A673 (cell line): ENCODE measurements at regions not wholly inside any gene's neighbourhood (a gene's known extent, or its start where the extent isn't known, plus 50 kb on each side); places are given as distances from the start of the nearest gene placed in this dataset.

Experiments
- BruUV-seq: library from RNA; stranded (reverse); fragments of 400-500 nt; replicated peaks from 2 replicates; lab custom pipeline; 2021; lab: Mats Ljungman, UMichigan
- CTCF ChIA-PET: fragments of 300-600 bp; sonication (Branson Sonifier 250); formaldehyde crosslinking; loops from one replicate; lab custom pipeline; 2022; ENCODE audit warnings: antibody characterized with exemption; lab: Charles Lee
- POLR2A ChIA-PET: fragments of 300-600 bp; sonication (Branson Sonifier 250); formaldehyde crosslinking; loops from one replicate; lab custom pipeline; 2022; ENCODE audit warnings: antibody characterized with exemption; ENCODE audit not compliant: low non-redundant PET; lab: Charles Lee
- DNase-seq: peaks from one replicate; pipeline ENCODE4 v3.0.0-alpha.2; 2015; ENCODE audit warnings: low spot score
- H3K27ac ChIP-seq: fragments of 200-600 bp; sonication (generic); 2 replicates; pipeline ENCODE4 v1.5.1; 2016; ENCODE audit warnings: mixed run types, low read depth, mild to moderate bottlenecking, mixed read lengths, antibody characterized with exemption, low read length; ENCODE audit not compliant: poor library complexity, severe bottlenecking
- H3K27me3 ChIP-seq: fragments of 200-600 bp; sonication (generic); replicated peaks from 2 replicates; pipeline ENCODE4 v1.6.1; 2017; ENCODE audit warnings: mixed run types, low read depth, mild to moderate bottlenecking, mixed read lengths, antibody characterized with exemption, low read length; ENCODE audit not compliant: insufficient read depth, poor library complexity
- H3K36me3 ChIP-seq: fragments of 200-600 bp; sonication (generic); 2 replicates; pipeline ENCODE4 v1.6.1; 2016; ENCODE audit warnings: mixed run types, mild to moderate bottlenecking, mixed read lengths, antibody characterized with exemption, low read length; ENCODE audit not compliant: insufficient read depth, poor library complexity, severe bottlenecking
- H3K4me1 ChIP-seq: fragments of 200-600 bp; sonication (generic); 2 replicates; pipeline ENCODE4 v1.6.1; 2017; ENCODE audit warnings: mixed run types, mild to moderate bottlenecking, mixed read lengths, antibody characterized with exemption, low read length; ENCODE audit not compliant: insufficient read depth, poor library complexity, severe bottlenecking
- H3K4me3 ChIP-seq: fragments of 200-600 bp; sonication (generic); 2 replicates; pipeline ENCODE4 v1.5.1; 2016; ENCODE audit warnings: low read depth, mixed run types, mild to moderate bottlenecking, mixed read lengths, low read length; ENCODE audit not compliant: poor library complexity, severe bottlenecking
- H3K9me3 ChIP-seq: fragments of 200-600 bp; sonication (generic); 2 replicates; pipeline ENCODE4 v1.6.1; 2016; ENCODE audit warnings: mixed run types, low read depth, mild to moderate bottlenecking, mixed read lengths, antibody characterized with exemption, low read length; ENCODE audit not compliant: poor library complexity, severe bottlenecking
- EZH2 ChIP-seq: fragments of 200-600 bp; sonication (generic); IDR thresholded peaks from 2 replicates; pipeline ENCODE4 v1.6.1; 2017; ENCODE audit warnings: borderline replicate concordance, low read depth, mild to moderate bottlenecking, mixed read lengths, antibody characterized with exemption, low read length; ENCODE audit not compliant: poor library complexity, severe bottlenecking
- intact Hi-C: fragments of 100-400 bp; cut with micrococcal nuclease; formaldehyde crosslinking; loops from one replicate; pipeline ENCODE4 v1.10.0; 2022; ENCODE audit not compliant: unreplicated experiment
- TF ChIP-seq, protein P1 (sequence below): fragments of 300-800, 200-600 bp; sonication (generic); conservative IDR thresholded peaks from 2 replicates; pipeline ENCODE4 v1.5.1; 2017; ENCODE audit warnings: low read depth, mild to moderate bottlenecking, antibody characterized with exemption, low read length, moderate library complexity, mixed read lengths

DNA sequence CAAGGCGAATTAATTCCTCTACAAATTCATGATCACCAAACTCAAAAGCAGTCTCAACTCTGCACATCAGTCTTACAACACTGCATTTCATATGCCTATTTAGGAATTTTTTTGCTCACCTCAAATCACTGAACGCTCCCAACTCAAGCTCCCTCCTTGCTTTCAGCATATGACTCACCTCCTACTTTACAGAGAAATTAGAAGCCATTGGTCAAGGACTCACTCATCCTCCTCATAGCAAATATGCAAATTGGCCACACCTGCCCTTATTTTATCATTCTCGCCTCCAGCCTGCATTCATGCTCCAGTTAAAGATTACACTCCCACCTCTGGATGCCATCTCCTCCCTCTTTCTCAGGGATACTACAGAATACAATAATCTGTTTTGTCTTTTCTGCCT, 148.8 kb downstream of the MBD2 start:
- intact Hi-C loops, result no loop called here
- no peaks in the 10 kb centered on the region for H3K4me1 ChIP-seq
- no peaks in the 10 kb centered on the region for H3K9me3 ChIP-seq
- ChIA-PET POLR2A (interaction anchor here (0.6 kb wide), 1 partner anchor 10 kb away, joined by 4 read pairs; no protein-coding TSS in a partner anchor), CTCF (no interaction called here)
- no peak overlapping the region for H3K4me3 ChIP-seq
- no peak overlapping the region for H3K27ac ChIP-seq
- BruUV-seq, result no TSS peak
- H3K36me3 ChIP-seq, result no peaks in the 10 kb centered on the region
- H3K27me3 ChIP-seq, result no peaks in the 10 kb centered on the region
- DNase-seq, result no peak
- TF ChIP-seq, protein P1, sequence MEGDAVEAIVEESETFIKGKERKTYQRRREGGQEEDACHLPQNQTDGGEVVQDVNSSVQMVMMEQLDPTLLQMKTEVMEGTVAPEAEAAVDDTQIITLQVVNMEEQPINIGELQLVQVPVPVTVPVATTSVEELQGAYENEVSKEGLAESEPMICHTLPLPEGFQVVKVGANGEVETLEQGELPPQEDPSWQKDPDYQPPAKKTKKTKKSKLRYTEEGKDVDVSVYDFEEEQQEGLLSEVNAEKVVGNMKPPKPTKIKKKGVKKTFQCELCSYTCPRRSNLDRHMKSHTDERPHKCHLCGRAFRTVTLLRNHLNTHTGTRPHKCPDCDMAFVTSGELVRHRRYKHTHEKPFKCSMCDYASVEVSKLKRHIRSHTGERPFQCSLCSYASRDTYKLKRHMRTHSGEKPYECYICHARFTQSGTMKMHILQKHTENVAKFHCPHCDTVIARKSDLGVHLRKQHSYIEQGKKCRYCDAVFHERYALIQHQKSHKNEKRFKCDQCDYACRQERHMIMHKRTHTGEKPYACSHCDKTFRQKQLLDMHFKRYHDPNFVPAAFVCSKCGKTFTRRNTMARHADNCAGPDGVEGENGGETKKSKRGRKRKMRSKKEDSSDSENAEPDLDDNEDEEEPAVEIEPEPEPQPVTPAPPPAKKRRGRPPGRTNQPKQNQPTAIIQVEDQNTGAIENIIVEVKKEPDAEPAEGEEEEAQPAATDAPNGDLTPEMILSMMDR, result no peak
- no peak for TF ChIP-seq EZH2

DNA sequence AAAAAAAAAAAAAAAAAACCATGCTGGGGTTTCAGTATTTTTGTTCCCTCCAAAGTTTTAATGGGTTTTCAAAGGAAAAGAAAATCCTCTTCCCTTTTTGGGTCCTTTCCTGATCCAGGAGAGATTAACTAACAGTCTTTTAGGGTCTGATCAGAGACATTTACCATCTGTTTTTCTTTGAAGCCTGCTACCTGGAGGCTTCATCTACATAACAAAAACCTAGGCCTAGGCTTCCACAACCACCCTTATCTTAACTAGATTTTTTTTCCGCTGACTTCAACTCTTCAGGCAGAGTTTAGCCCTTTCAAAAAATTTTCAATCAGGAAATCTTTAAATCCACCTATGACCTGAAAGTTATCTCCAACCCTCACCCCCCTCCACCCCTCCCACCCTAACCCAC, 154.7 kb downstream of the MBD2 start:
- Histone ChIP-seq H3K4me3 (no peak overlapping the region), H3K9me3 (no peaks in the 10 kb centered on the region), H3K4me1 (no peaks in the 10 kb centered on the region), H3K27ac (no peak overlapping the region), H3K36me3 (no peaks in the 10 kb centered on the region), H3K27me3 (no peaks in the 10 kb centered on the region)
- CTCF ChIA-PET, result no interaction called here
- BruUV-seq, result no TSS peak
- no peak for DNase-seq
- POLR2A ChIA-PET, result no interaction called here
- intact Hi-C loops, result no loop called here
- TF ChIP-seq, protein P1, result no peak
- TF ChIP-seq EZH2, result no peak

DNA sequence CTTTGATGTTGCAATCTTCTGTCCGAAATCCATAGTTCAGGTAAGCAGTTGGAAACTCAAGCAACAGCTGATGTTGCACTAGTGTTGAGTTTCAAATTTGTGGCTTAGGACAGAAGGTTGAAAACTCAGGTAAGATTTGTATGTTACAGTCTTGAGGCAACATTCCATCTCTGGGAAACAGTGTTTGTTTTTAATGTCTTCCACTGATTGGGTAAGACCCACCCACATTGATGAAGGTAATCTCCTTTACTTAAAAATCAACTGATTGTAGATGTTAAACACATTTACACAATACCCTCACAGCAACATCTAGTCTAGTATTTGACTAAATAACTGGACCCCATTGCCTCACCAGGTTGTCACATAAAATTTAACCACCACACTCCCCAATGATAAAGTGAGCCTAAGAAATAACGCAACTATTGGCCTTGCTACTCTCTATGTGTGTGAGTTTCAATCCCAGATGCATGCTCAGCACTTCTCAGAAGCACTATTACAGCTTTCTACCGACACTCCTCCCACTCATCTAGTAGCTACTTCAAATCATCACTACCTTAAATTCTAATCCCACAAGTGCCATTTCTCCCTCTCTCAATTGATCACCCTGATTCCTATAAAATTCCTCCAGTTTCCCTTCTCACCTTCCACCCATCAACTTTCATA, 164.0 kb downstream of the MBD2 start:
- no peak for DNase-seq
- Histone ChIP-seq H3K9me3 (no peaks in the 10 kb centered on the region), H3K4me3 (no peak overlapping the region), H3K36me3 (no peaks in the 10 kb centered on the region), H3K27ac (no peak overlapping the region), H3K4me1 (no peaks in the 10 kb centered on the region), H3K27me3 (no peaks in the 10 kb centered on the region)
- TF ChIP-seq EZH2, result no peak
- TF ChIP-seq, protein P1, result no peak
- CTCF ChIA-PET, result no interaction called here
- intact Hi-C loops, result no loop called here
- BruUV-seq, result no TSS peak
- POLR2A ChIA-PET, result no interaction called here
